Activated B cell treated with CpG ODN at 0.5 μM for 24 hours (primary cell): ENCODE measurements at regions not wholly inside any gene's neighbourhood (a gene's known extent, or its start where the extent isn't known, plus 50 kb on each side); places are given as distances from the start of the nearest gene placed in this dataset.

Source experiments
- ATAC-seq: fragments of 200-7000 bp; cut with Tn5 transposase; one replicate; pipeline ENCODE4 v1.10.0; 2021; ENCODE audit warnings: low read depth, mild to moderate bottlenecking, moderate library complexity
- CTCF ChIA-PET: fragments of 350-600 bp; sonication (Branson Sonifier 250); formaldehyde crosslinking; loops from one replicate; lab custom pipeline; 2021; ENCODE audit warnings: antibody characterized with exemption; lab: Charles Lee
- POLR2A ChIA-PET: fragments of 350-600 bp; sonication (Branson Sonifier 250); formaldehyde crosslinking; loops from one replicate; lab custom pipeline; 2021; ENCODE audit warnings: antibody characterized with exemption; lab: Charles Lee
- DNase-seq: peaks from one replicate; pipeline ENCODE4 v3.0.0; 2022
- H3K27ac Mint-ChIP-seq: one replicate; pipeline ENCODE4 v1.8.0; 2020; ENCODE audit warnings: mixed read lengths
- H3K27me3 Mint-ChIP-seq: one replicate; pipeline ENCODE4 v1.8.0; 2021; ENCODE audit warnings: mixed read lengths
- H3K36me3 Mint-ChIP-seq: one replicate; pipeline ENCODE4 v1.8.0; 2021; ENCODE audit warnings: low read depth, mixed read lengths
- H3K4me1 Mint-ChIP-seq: one replicate; pipeline ENCODE4 v1.8.0; 2021; ENCODE audit warnings: mixed read lengths
- H3K4me3 Mint-ChIP-seq: one replicate; pipeline ENCODE4 v1.8.0; 2020; ENCODE audit warnings: mild to moderate bottlenecking, mixed read lengths
- H3K9me3 Mint-ChIP-seq: one replicate; pipeline ENCODE4 v1.8.0; 2020; ENCODE audit warnings: mixed read lengths
- intact Hi-C: fragments of 100-400 bp; cut with micrococcal nuclease; formaldehyde crosslinking; loops from one replicate; pipeline ENCODE4 v1.15.1; 2024
- TF ChIP-seq, protein P1 (sequence below): fragments of 200-600 bp; IDR thresholded peaks from one replicate; pipeline ENCODE4 v1.8.0; 2022; ENCODE audit warnings: antibody characterized with exemption, mild to moderate bottlenecking

DNA sequence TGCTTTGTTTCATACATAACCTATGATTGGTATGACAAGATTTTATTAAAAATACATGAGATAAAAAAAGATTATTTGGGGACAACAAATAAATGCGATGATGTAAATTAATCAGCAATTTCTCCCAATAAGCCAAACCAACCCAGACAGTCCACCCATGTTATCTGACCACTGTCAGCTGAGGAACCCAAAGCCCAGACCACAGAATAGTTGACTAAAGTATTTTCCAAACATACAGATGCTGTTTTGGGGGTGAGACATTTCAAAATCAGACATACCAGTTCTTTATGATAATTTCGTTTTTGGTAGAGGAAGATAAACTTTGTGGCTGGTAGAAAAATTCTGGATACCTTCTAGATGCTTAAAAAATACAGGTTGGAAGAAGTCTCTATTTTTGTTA lies 650.8 kb upstream of the FAM241A start:
- no peak for DNase-seq
- no peaks in the 10 kb centered on the region for H3K4me1 Mint-ChIP-seq
- TF ChIP-seq, protein P1, sequence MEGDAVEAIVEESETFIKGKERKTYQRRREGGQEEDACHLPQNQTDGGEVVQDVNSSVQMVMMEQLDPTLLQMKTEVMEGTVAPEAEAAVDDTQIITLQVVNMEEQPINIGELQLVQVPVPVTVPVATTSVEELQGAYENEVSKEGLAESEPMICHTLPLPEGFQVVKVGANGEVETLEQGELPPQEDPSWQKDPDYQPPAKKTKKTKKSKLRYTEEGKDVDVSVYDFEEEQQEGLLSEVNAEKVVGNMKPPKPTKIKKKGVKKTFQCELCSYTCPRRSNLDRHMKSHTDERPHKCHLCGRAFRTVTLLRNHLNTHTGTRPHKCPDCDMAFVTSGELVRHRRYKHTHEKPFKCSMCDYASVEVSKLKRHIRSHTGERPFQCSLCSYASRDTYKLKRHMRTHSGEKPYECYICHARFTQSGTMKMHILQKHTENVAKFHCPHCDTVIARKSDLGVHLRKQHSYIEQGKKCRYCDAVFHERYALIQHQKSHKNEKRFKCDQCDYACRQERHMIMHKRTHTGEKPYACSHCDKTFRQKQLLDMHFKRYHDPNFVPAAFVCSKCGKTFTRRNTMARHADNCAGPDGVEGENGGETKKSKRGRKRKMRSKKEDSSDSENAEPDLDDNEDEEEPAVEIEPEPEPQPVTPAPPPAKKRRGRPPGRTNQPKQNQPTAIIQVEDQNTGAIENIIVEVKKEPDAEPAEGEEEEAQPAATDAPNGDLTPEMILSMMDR = no peak
- no peak for ATAC-seq
- H3K36me3 Mint-ChIP-seq = no peaks in the 10 kb centered on the region
- no peaks in the 10 kb centered on the region for H3K27me3 Mint-ChIP-seq
- POLR2A ChIA-PET = no interaction called here
- H3K4me3 Mint-ChIP-seq = no peak overlapping the region
- no peak overlapping the region for H3K27ac Mint-ChIP-seq
- H3K9me3 Mint-ChIP-seq = no peaks in the 10 kb centered on the region
- intact Hi-C loops = no loop called here
- CTCF ChIA-PET = no interaction called here

DNA sequence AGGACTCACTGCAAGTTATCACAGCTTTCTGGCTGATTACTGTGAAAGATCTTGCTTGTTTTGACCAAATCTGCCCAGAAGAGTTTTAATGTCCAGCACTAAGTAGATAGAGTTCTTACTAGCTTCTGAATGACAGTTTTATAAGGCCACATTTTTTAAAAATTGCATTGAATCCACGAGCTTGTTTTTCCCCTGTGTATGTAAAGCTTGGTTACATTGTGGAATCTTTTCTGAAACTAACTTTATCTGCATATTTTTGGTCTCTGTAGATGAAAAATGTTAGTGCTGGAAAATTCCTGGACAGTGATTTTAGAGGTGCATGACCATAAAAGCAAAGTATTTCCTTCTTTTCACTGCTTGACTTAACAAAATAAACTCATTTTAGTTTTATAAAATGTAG lies 650.3 kb upstream of the FAM241A start:
- ChIA-PET POLR2A (no interaction called here), CTCF (no interaction called here)
- Mint-ChIP-seq H3K9me3 (no peaks in the 10 kb centered on the region), H3K36me3 (no peaks in the 10 kb centered on the region), H3K27ac (no peak overlapping the region), H3K4me3 (no peak overlapping the region), H3K27me3 (no peaks in the 10 kb centered on the region), H3K4me1 (no peaks in the 10 kb centered on the region)
- no peak for ATAC-seq
- TF ChIP-seq, protein P1 = no peak
- intact Hi-C loops = no loop called here
- DNase-seq = no peak

GRCh38 chr4:111499291-111499690 lies 646.0 kb upstream of the FAM241A start:
- intact Hi-C loops = no loop called here
- Mint-ChIP-seq H3K4me3 (no peak overlapping the region), H3K36me3 (no peaks in the 10 kb centered on the region), H3K9me3 (no peaks in the 10 kb centered on the region), H3K27ac (no peak overlapping the region), H3K27me3 (no peaks in the 10 kb centered on the region), H3K4me1 (no peaks in the 10 kb centered on the region)
- DNase-seq (no peak), ATAC-seq (no peak)
- ChIA-PET POLR2A (no interaction called here), CTCF (no interaction called here)
- TF ChIP-seq, protein P1 = no peak

DNA sequence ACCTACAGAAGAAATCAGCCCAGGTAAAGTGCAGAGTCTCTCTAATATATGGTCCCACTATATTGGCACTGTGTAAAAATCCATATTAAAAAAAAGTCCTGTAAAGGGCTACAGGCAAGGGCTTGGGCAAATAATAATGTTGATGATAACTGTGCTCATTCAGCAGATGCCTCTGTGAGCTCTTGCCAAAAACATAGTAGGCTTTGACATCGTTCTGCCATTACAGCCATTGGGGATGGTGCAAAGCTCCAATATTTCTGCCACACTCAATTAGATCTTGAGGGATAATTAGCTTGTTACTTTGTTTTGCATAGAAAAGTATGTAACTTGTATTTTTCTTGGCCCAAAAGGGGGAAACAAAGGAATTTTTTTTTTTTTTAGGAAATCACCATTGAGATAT lies 645.5 kb upstream of the FAM241A start:
- CTCF ChIA-PET = no interaction called here
- ATAC-seq = no peak
- H3K36me3 Mint-ChIP-seq = no peaks in the 10 kb centered on the region

DNA sequence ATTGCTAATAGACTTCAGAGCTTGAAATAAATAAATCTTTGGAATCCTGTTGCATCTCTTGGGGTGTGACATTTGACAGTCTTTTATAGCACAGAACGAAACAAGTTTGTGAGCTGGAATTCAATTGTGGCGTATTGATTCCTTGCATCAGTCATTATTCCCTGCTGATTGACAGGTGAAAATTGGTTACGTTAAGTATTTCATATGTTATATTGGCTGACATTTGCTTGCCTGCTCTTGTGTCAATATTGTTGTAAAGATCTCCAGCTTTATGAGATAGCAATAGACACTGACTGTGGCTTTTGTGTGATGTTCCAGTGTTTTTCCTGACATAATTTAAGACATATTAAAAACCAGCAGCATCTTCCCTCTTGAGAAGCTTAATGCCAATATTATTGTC lies 644.4 kb upstream of the FAM241A start:
- H3K4me1 Mint-ChIP-seq = no peaks in the 10 kb centered on the region
- POLR2A ChIA-PET = no interaction called here
- H3K9me3 Mint-ChIP-seq = no peaks in the 10 kb centered on the region
- TF ChIP-seq, protein P1 = no peak
- ATAC-seq = no peak
- no peaks in the 10 kb centered on the region for H3K27me3 Mint-ChIP-seq
- no peak overlapping the region for H3K4me3 Mint-ChIP-seq
- no peak overlapping the region for H3K27ac Mint-ChIP-seq
- intact Hi-C loops = no loop called here
- CTCF ChIA-PET = no interaction called here
- DNase-seq = no peak
- H3K36me3 Mint-ChIP-seq = no peaks in the 10 kb centered on the region

More for the DNA sequence above, 645.5 kb upstream of the FAM241A start:
- Mint-ChIP-seq H3K9me3 (no peaks in the 10 kb centered on the region), H3K27me3 (no peaks in the 10 kb centered on the region), H3K4me1 (no peaks in the 10 kb centered on the region), H3K27ac (no peak overlapping the region), H3K4me3 (no peak overlapping the region)
- POLR2A ChIA-PET = no interaction called here
- TF ChIP-seq, protein P1 = no peak
- DNase-seq = no peak
- intact Hi-C loops = no loop called here
